ENCODE measurements at regions not wholly inside any gene's neighbourhood (a gene's known extent, or its start where the extent isn't known, plus 50 kb on each side); places are given as distances from the start of the nearest gene placed in this dataset.

DNA sequence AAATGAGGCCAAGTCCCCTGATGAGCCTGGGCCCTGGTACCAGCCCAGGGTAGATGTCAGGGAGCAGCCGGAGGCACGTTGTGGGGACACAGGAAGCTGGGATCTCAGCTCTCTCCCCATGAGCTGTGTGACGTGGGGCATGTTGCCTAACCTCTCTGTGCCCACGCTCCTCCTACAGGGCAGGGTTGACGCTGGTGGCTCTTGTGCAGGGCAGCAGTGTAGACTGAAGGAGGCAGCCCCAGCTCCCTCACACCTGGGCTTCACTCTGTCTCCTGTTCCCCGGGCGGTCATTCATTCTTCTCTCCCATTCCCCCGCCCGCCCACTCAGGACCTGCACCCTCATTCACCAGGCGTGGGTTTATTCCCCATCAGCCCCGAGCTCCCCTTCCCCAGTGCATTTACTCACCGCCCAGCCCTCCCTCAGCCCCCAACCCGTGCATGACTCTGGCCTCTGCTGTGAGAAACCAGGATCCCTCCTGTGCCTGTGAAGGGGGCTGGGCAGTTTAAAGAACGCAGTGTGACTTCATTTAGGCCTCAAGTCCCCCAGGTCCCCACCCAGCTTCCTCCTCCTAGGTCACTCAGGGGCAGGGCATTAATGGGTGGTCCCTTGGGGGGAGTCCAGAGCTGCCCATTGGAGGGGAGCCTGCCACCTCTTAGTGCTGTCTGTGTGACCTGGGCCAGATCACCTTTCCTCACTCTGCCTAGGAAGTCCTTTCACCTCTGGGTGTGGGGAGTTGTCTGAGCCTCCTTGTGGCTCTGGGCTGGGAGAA lies 285.7 kb downstream of the PTPRU start:
- DNase-seq, result no peak

- no peak for DNase-seq
Observed at GRCh38 chr1:29521438-29521715, 285.1 kb downstream of the PTPRU start.

DNA sequence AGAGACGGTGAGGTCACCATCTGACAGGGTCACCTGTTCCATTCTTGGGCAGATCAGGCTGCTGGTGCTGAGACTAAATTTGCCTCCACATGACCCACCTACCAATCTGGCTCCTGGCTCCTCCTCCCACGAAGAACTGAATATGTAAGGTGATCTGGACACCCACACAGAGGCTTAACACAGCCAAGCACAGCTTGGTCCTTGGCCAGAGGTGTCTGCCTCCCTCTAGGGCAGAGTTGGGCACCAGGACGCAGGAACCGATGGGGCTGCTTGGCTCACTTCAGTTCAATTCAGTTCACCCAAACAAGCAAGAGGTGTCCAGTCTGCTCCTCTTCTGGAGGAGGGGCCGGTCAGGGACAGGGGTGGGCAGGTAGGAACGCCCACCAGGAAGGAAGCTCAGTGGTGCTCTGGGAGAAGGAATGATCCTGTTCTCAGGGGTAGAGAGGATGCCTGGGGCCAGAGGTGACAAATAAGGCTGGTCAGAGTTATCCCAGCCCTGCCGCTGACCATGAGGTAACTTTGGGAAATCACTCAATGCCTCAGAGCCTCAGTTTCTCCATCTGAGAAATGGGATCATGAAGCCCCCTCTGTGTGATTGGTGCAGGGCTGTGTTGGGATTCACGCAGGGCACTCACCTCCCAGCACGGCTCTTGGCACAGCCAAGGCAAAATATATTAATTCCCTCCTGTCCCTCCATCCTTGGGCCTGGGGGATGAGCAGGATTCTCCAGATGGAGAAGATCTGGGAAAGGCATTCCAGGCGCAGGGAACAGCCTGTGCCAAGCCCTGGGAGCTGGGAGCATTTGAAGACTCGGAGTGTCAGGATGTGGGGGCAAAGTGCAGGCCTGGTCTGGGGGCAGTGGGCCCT lies 284.5 kb downstream of the PTPRU start:
- no peak for DNase-seq

GRCh38 chr1:29519788-29520110 lies 283.4 kb downstream of the PTPRU start:
- DNase-seq, result no peak

- no peak for DNase-seq
Observed at GRCh38 chr1:29519108-29519787, 282.9 kb downstream of the PTPRU start.

GRCh38 chr1:29518183-29518835 lies 282.0 kb downstream of the PTPRU start:
- no peak for DNase-seq

GRCh38 chr1:29517251-29518086 lies 281.1 kb downstream of the PTPRU start:
- no peak for DNase-seq

- no peak for DNase-seq
Observed at GRCh38 chr1:29516063-29516820, 279.9 kb downstream of the PTPRU start.

- no peak for DNase-seq
Observed at GRCh38 chr1:29515170-29515955, 279.0 kb downstream of the PTPRU start.

DNA sequence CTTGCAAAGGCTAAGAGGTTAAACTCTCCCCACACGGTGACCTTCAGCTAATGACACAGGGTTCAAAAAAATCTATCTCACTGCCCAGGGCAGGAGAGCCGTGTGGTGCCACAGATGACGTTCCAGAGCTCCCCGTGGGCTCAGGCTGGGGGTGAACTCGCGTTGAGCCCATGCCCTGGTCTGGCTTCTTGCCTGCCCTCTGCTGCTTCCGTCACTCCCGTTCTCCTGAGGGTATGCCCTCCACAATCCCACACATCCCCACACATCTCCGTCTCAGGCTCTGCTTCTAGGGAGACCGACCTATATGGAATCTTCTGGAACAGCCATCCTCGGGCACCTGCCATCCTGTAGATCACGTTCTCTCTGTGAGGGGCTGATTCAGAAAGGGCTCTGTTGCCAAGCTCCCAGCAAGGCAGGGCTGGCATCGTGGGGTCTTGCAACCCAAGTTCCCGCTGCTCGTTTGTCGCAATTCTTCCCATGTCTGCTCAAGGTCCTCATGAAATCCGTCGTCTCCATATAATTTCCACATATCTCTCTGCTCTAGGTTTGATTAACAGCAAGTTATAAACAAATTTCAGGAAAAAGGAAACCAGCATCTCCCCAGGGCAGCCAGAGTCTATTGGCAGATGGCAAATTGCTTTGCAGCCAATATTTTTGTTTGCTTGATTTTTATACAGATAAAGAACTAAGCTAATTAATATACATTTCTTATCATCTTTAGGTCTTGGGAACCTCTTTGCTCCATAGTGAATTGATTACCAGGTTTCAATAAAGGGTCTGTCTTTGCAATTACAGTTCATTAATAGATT lies 278.2 kb downstream of the PTPRU start:
- DNase-seq, result no peak

- DNase-seq, result peak in 1 of 2 donors; percentile 1
Observed at GRCh38 chr1:29513357-29513756, 277.0 kb downstream of the PTPRU start.

- no peak for DNase-seq
Observed at GRCh38 chr1:29511436-29511835, 275.1 kb downstream of the PTPRU start.

GRCh38 chr1:29508458-29509107 lies 272.3 kb downstream of the PTPRU start:
- no peak for DNase-seq

- DNase-seq, result no peak
Observed at GRCh38 chr1:29506678-29507225, 270.4 kb downstream of the PTPRU start.

GRCh38 chr1:29505532-29506220 lies 269.4 kb downstream of the PTPRU start:
- no peak for DNase-seq

DNA sequence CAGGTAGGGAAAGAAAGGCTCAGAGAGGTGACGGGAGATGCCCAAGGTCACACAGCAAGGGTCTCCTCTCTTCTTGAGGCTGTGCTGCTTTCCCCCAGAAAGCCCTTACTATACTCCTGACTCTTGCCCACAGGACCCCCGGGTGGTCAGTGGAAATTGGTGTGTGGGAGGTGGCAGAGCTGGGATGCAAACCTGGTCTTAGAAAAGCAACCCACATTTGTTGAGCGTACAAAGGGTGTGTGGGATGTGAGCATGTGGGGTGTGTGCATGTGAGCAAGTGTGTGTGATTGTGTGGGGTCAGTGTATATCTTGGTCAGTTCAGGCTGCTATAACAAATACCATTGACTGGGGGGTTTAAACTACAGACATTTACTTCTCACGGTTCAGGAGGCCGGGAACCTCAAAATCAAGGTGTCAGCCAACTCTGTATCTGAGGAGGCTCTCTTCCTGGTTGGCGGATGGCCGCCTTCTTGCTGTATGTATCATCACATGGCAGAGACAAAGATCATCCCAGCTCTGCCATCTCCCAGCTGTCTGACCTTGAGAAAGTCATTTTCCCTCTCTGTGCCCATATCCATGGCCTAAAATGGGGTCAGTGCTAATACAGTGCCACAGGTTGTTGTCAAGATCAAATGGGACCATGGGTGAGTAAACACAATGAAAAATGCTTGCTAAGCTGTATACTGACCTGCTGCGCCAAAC lies 268.5 kb downstream of the PTPRU start:
- no peak for DNase-seq

- DNase-seq, result no peak
Observed at GRCh38 chr1:29504196-29504595, 267.9 kb downstream of the PTPRU start.

Measured in inflammatory macrophage treated with lipopolysaccharide for 1 hour (primary cell).